Gastroesophageal sphincter (tissue), 4 donors: ENCODE measurements at regions not wholly inside any gene's neighbourhood (a gene's known extent, or its start where the extent isn't known, plus 50 kb on each side); places are given as distances from the start of the nearest gene placed in this dataset.

Experiments used
- ATAC-seq: fragments of 150-250 bp; one replicate; pipeline ENCODE4 v1.9.1; 2016; ENCODE audit warnings: mild to moderate bottlenecking, moderate library complexity
- H3K27ac ChIP-seq, 4 donors: fragments of 200-600 bp; sonication (generic) in 3 of 4; 1 replicate in 3 of 4; 2 replicates in 1 of 4; pipeline ENCODE4 v1.5.1; 2016 to 2019
- H3K27me3 ChIP-seq: fragments of 200-600 bp; sonication (generic); one replicate; pipeline ENCODE4 v1.5.1; 2019
- H3K36me3 ChIP-seq, 2 donors: fragments of 200-600 bp; sonication (generic); one replicate each; pipeline ENCODE4 v1.5.1; 2019; ENCODE audit warnings: control low read depth in 1 of 2
- H3K4me1 ChIP-seq, 3 donors: fragments of 200-600 bp; sonication (generic); 1 replicate in 2 of 3; 2 replicates in 1 of 3; pipeline ENCODE4 v1.5.1; 2016 to 2019; ENCODE audit warnings: control low read depth in 2 of 3
- H3K4me3 ChIP-seq, 2 donors: fragments of 200-600 bp; sonication (generic); one replicate each; pipeline ENCODE4 v1.5.1; 2019; ENCODE audit warnings: mild to moderate bottlenecking in 1 of 2, moderate library complexity in 1 of 2
- H3K9me3 ChIP-seq, 3 donors: fragments of 200-600 bp; sonication (generic); one replicate each; pipeline ENCODE4 v1.5.1; 2017 to 2019; ENCODE audit warnings: control low read depth in 2 of 3
- CTCF ChIP-seq, 4 experiments: fragments of 200-600 bp in 2 of 4; fragments of 450-650 bp in 2 of 4; sonication (generic) in 1 of 4; IDR thresholded peaks; one replicate each; pipeline ENCODE4 v1.5.1; 2017 to 2019; ENCODE audit warnings: antibody characterized with exemption in 4 of 4, mild to moderate bottlenecking in 2 of 4, moderate library complexity in 2 of 4
- EP300 ChIP-seq: sonication (generic); formaldehyde crosslinking; IDR thresholded peaks from one replicate; pipeline ENCODE4 v1.6.1; 2017; ENCODE audit warnings: antibody characterized with exemption, mild to moderate bottlenecking
- POLR2A ChIP-seq, 2 donors: fragments of 450-650 bp; IDR thresholded peaks; one replicate each; pipeline ENCODE4 v1.6.1; 2017; ENCODE audit warnings: antibody characterized with exemption in 2 of 2, mild to moderate bottlenecking in 2 of 2, moderate library complexity in 1 of 2
- POLR2AphosphoS5 ChIP-seq: sonication (generic); formaldehyde crosslinking; IDR thresholded peaks from one replicate; pipeline ENCODE4 v1.6.1; 2017; ENCODE audit warnings: antibody characterized with exemption
- WGBS, 2 donors: methylation state at CpG; one replicate each; pipeline ENCODE4 v1.1.5; 2018; ENCODE audit warnings: low coverage in 1 of 2; 5-methylcytosine and 5-hydroxymethylcytosine counted together

DNA sequence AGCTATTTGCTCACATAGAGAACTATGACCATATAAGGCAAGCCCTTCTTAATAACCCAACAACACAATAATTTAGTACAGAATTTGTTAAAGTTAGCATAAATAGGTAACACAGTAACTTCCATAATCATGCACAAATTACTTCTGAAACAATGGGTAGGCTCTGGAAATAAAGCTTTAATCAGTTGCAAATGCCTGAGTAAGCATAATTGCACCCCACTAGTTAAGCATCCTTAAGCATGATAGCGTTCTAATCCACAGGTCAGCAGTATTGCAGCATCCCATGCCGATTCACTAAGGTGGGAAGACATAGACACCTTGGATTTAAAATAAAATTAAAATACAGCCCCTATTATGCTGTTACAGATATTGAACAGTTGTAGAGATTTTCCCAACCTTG, 161.7 kb downstream of the DHX15 start:
- no peaks in the 10 kb centered on the region for H3K27me3 ChIP-seq
- TF ChIP-seq POLR2A (IDR thresholded peaks at IDR 0.05) (no peak), EP300 (no peak), POLR2AphosphoS5 (no peak), CTCF (IDR thresholded peaks at IDR 0.05) (no peak)
- no peaks in the 10 kb centered on the region for H3K4me1 ChIP-seq
- ATAC-seq, result no peak
- H3K36me3 ChIP-seq, result no peaks in the 10 kb centered on the region
- WGBS, 2 donors, result 90 to 100% methylated on average over 2 of the region's 2 CpGs
- H3K4me3 ChIP-seq, result no peak overlapping the region
- H3K27ac ChIP-seq, result no peak overlapping the region
- H3K9me3 ChIP-seq, result no peaks in the 10 kb centered on the region

GRCh38 chr4:24419181-24420034, 164.9 kb downstream of the DHX15 start:
- no peaks in the 10 kb centered on the region for H3K9me3 ChIP-seq
- H3K36me3 ChIP-seq, result no peaks in the 10 kb centered on the region
- no peak overlapping the region for H3K4me3 ChIP-seq
- H3K4me1 ChIP-seq, result no peaks in the 10 kb centered on the region
- WGBS, 2 donors, result 18 to 20% methylated on average over 6 to 8 of the region's 8 CpGs
- peak; percentile 70 for ATAC-seq
- no peaks in the 10 kb centered on the region for H3K27me3 ChIP-seq
- TF ChIP-seq POLR2A (IDR thresholded peaks at IDR 0.05) (no peak), EP300 (no peak), CTCF (IDR thresholded peaks at IDR 0.05) (peak; percentile 83 to 90 (median 85)), POLR2AphosphoS5 (no peak)
- no peak overlapping the region for H3K27ac ChIP-seq

DNA sequence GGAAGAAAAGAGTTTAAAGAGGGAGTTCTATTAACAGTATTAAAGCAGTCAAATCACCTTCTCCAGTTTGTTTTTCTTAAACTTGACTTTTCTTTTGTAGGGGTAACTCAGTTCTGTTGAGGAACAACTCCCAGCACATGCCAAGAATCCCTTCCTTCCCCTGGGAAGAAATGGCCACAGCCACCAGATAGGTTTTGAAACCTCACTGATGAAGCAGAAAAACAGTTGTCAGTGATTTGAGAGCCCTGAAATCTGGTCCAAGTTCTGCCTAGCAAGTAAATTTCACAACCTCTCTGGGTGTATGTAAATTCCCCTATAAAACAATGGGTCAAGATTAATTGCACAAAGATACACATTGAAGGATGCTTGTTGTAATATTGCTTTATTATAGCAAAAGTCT, 167.1 kb downstream of the DHX15 start:
- ATAC-seq, result no peak
- H3K27me3 ChIP-seq, result no peaks in the 10 kb centered on the region
- TF ChIP-seq CTCF (IDR thresholded peaks at IDR 0.05) (no peak), POLR2AphosphoS5 (no peak), POLR2A (IDR thresholded peaks at IDR 0.05) (no peak), EP300 (no peak)

GRCh38 chr4:24416293-24416692, 168.1 kb downstream of the DHX15 start:
- Histone ChIP-seq H3K9me3 (no peaks in the 10 kb centered on the region), H3K27me3 (no peaks in the 10 kb centered on the region), H3K36me3 (no peaks in the 10 kb centered on the region), H3K4me3 (no peak overlapping the region), H3K4me1 (no peaks in the 10 kb centered on the region), H3K27ac (no peak overlapping the region)
- TF ChIP-seq EP300 (no peak), POLR2A (IDR thresholded peaks at IDR 0.05) (no peak)
- ATAC-seq, result no peak
- WGBS, 2 donors, result 76 to 92% methylated on average over 5 of the region's 5 CpGs

More for the DNA sequence above, 167.1 kb downstream of the DHX15 start:
- no peak overlapping the region for H3K27ac ChIP-seq
- H3K4me1 ChIP-seq, result no peaks in the 10 kb centered on the region
- no peak overlapping the region for H3K4me3 ChIP-seq
- H3K36me3 ChIP-seq, result no peaks in the 10 kb centered on the region
- H3K9me3 ChIP-seq, result no peaks in the 10 kb centered on the region

DNA sequence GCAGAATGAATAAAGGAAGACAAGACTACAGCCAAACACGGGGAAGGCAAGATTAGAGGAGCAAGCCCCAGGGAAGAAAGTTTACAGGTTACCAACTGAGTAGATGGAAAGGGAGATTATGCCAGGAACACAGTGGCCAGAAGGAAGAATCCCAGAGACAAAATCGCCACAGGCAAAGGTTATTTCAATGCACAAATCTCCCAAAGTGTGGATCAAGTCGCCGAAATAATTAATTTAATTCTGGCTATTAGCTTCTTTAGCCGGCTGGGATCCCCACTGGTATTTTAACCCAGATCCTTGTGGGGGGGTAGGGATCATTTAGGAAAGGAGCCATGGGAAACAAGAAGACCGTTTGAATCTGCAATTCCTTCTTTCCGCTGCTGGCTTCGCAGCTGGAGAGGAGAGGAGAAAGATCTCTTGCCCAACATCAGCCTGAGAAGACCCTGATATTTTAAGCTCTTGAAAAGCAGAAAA, 171.0 kb downstream of the DHX15 start:
- Histone ChIP-seq H3K36me3 (no peaks in the 10 kb centered on the region), H3K27me3 (no peaks in the 10 kb centered on the region), H3K4me3 (no peak overlapping the region), H3K4me1 (no peaks in the 10 kb centered on the region), H3K9me3 (no peaks in the 10 kb centered on the region), H3K27ac (no peak overlapping the region)
- no peak for TF ChIP-seq CTCF (IDR thresholded peaks at IDR 0.05)
- no peak for TF ChIP-seq EP300
- no peak for TF ChIP-seq POLR2A (IDR thresholded peaks at IDR 0.05)
- 58 to 72% methylated on average over 6 to 8 of the region's 8 CpGs for WGBS, 2 donors
- no peak for ATAC-seq
